Stimulated activated CD8-positive, alpha-beta memory T cell treated with anti-CD3 and anti-CD28 coated beads, Interleukin-4, amount 100 ng/mL, for 24 hours (primary cell): ENCODE measurements at regions not wholly inside any gene's neighbourhood (a gene's known extent, or its start where the extent isn't known, plus 50 kb on each side); places are given as distances from the start of the nearest gene placed in this dataset.
"Not testable (repeated sequence)": the region's sequence is repeated elsewhere in the genome, so short reads cannot be mapped to it uniquely, and the experiment has no call there.

ENCODE experiments used
- DNase-seq: peaks from one replicate; pipeline ENCODE4 v3.0.0-alpha.2; 2020; ENCODE audit warnings: low read depth

- no peak for DNase-seq
Measured at GRCh38 chr7:112982441-112983063, 104.1 kb downstream of the GPR85 start.

GRCh38 chr7:112981966-112982365 is 104.7 kb downstream of the GPR85 start:
- DNase-seq: no peak

- DNase-seq: not testable (repeated sequence)
Measured at GRCh38 chr7:112979055-112979454, 107.6 kb downstream of the GPR85 start.

GRCh38 chr7:112977244-112977955 is 109.2 kb downstream of the GPR85 start:
- DNase-seq: not testable (repeated sequence)

- no peak for DNase-seq
Measured at GRCh38 chr7:112970771-112971170, 115.9 kb downstream of the GPR85 start.

GRCh38 chr7:112969946-112970345 is 116.7 kb downstream of the GPR85 start:
- DNase-seq: no peak

- no peak for DNase-seq
Measured at GRCh38 chr7:112965506-112965905, 121.1 kb downstream of the GPR85 start.

- DNase-seq: no peak
Measured at GRCh38 chr7:112963634-112964033, 123.0 kb downstream of the GPR85 start.

- no peak for DNase-seq
Measured at GRCh38 chr7:112962815-112963214, 123.8 kb downstream of the GPR85 start.

- DNase-seq: no peak
Measured at GRCh38 chr7:112959276-112959675, 127.4 kb downstream of the GPR85 start.

- DNase-seq: no peak
Measured at GRCh38 chr7:112958775-112959174, 127.9 kb downstream of the GPR85 start.

GRCh38 chr7:112957901-112958300 is 128.7 kb downstream of the GPR85 start:
- DNase-seq: no peak

GRCh38 chr7:112953031-112953430 is 133.6 kb downstream of the GPR85 start:
- not testable (repeated sequence) for DNase-seq

- DNase-seq: no peak
Measured at GRCh38 chr7:112951070-112951469, 135.6 kb downstream of the GPR85 start.

GRCh38 chr7:112949682-112950081 is 136.9 kb downstream of the GPR85 start:
- DNase-seq: not testable (repeated sequence)

GRCh38 chr7:112946350-112946749 is 140.3 kb downstream of the GPR85 start:
- DNase-seq: no peak

GRCh38 chr7:112945046-112945445 is 141.6 kb downstream of the GPR85 start:
- DNase-seq: no peak

- no peak for DNase-seq
Measured at GRCh38 chr7:112942981-112943380, 143.6 kb downstream of the GPR85 start.

- DNase-seq: not testable (repeated sequence)
Measured at GRCh38 chr7:112942125-112942524, 144.5 kb downstream of the GPR85 start.

- DNase-seq: no peak
Measured at GRCh38 chr7:112940314-112940732, 146.3 kb downstream of the GPR85 start.

- peak; percentile 98 for DNase-seq
Measured at GRCh38 chr7:112939574-112940313, 146.9 kb downstream of the GPR85 start.

- peak; percentile 15 for DNase-seq
Measured at GRCh38 chr7:112938863-112939573, 147.6 kb downstream of the GPR85 start.
